Type B pancreatic cell (in vitro differentiated cells): ENCODE measurements at regions not wholly inside any gene's neighbourhood (a gene's known extent, or its start where the extent isn't known, plus 50 kb on each side); places are given as distances from the start of the nearest gene placed in this dataset.

Experiments
- DNase-seq: peaks from one replicate; pipeline ENCODE4 v3.0.0; 2021; ENCODE audit warnings: mixed read lengths; ENCODE audit not compliant: unreplicated experiment; ENCODE audit errors: extremely low spot score
- H3K27ac Mint-ChIP-seq: 2 replicates; pipeline ENCODE4 v1.8.0; 2021; ENCODE audit warnings: mild to moderate bottlenecking, mixed read lengths
- H3K27me3 Mint-ChIP-seq: 2 replicates; pipeline ENCODE4 v1.8.0; 2021; ENCODE audit warnings: mixed read lengths
- H3K36me3 Mint-ChIP-seq: 2 replicates; pipeline ENCODE4 v1.8.0; 2021; ENCODE audit warnings: mixed read lengths
- H3K4me1 Mint-ChIP-seq: one replicate; pipeline ENCODE4 v1.8.0; 2021; ENCODE audit warnings: mixed read lengths; ENCODE audit not compliant: unreplicated experiment
- H3K4me3 Mint-ChIP-seq: 2 replicates; pipeline ENCODE4 v1.8.0; 2021; ENCODE audit warnings: mild to moderate bottlenecking, mixed read lengths
- H3K9me3 Mint-ChIP-seq: 2 replicates; pipeline ENCODE4 v1.8.0; 2021; ENCODE audit warnings: mixed read lengths
- TF ChIP-seq, protein P1 (sequence below): fragments of 200-600 bp; sonication (generic); conservative IDR thresholded peaks from 2 replicates; pipeline ENCODE4 v1.5.0; 2021; ENCODE audit warnings: antibody characterized with exemption, mild to moderate bottlenecking

DNA sequence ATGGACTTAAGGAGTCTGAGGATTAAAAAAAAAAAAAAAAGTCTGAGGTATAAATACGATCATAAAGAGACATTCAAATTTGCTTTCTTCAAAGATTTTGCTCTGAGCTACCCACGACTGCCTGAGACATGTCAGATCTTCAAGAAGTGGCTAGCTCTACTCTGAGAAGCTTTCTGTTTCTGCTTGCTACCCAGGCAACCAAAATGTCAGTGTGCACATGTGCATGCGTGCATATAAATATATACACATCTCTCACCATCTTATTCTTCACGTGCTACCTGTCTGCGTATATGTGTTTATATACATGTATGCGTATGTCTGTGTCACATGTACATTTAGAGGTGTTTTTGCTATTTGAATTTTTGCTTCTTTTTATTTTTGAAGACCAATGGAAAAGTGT lies 299.6 kb upstream of the STXBP5 start:
- Mint-ChIP-seq H3K4me3 (no peak overlapping the region), H3K9me3 (no peaks in the 10 kb centered on the region), H3K36me3 (no peaks in the 10 kb centered on the region), H3K4me1 (peaks cover 5% of the 10 kb centered on the region), H3K27ac (no peak overlapping the region), H3K27me3 (no peaks in the 10 kb centered on the region)
- TF ChIP-seq, protein P1, sequence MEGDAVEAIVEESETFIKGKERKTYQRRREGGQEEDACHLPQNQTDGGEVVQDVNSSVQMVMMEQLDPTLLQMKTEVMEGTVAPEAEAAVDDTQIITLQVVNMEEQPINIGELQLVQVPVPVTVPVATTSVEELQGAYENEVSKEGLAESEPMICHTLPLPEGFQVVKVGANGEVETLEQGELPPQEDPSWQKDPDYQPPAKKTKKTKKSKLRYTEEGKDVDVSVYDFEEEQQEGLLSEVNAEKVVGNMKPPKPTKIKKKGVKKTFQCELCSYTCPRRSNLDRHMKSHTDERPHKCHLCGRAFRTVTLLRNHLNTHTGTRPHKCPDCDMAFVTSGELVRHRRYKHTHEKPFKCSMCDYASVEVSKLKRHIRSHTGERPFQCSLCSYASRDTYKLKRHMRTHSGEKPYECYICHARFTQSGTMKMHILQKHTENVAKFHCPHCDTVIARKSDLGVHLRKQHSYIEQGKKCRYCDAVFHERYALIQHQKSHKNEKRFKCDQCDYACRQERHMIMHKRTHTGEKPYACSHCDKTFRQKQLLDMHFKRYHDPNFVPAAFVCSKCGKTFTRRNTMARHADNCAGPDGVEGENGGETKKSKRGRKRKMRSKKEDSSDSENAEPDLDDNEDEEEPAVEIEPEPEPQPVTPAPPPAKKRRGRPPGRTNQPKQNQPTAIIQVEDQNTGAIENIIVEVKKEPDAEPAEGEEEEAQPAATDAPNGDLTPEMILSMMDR = no peak
- DNase-seq = no peak

DNA sequence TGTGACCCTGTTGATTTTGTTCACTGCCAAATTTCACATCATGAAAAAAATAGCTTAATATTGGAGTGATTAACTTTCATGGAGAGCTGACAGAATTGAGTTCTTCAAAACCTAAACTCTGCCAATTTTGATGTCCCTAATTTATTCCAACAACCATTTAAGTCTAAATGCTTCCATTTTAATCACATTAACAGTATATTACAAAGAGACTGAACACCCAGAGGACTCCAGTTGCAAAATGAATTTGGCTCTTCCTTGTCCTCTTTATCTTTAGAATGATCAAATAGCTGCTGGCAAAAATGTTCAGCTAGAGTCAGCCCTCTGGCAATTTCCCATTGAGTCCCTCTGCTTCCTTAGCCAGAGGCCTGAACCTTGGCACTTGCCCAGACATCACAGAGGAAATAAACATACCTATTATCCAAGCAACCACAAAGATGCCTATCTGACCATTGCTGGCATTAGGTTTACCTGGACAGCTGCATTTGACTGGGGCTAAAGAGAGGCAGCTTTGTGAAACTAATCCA lies 299.0 kb upstream of the STXBP5 start:
- Mint-ChIP-seq H3K4me3 (no peak overlapping the region), H3K27ac (no peak overlapping the region), H3K9me3 (no peaks in the 10 kb centered on the region), H3K36me3 (no peaks in the 10 kb centered on the region), H3K27me3 (no peaks in the 10 kb centered on the region), H3K4me1 (peaks cover 5% of the 10 kb centered on the region)
- TF ChIP-seq, protein P1 = no peak
- DNase-seq = no peak

DNA sequence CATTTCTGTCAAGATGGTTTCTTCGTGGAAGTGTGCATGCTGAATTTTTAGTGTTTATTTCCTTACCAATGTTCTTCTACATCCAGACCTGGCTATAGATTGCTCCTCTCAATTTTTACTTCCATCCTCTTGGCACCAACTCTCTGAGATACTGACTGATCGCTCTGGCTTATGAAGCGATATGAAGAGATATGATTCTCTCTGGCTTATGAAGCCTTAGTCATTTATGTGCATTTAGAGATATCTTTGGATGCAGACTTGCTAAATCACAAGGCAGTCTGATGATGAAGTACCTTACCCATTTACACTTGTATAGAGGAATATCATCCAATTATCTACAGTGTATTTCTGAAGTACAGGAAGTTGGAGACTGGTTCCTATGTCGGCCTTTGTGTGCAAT lies 295.4 kb upstream of the STXBP5 start:
- TF ChIP-seq, protein P1 = no peak
- no peaks in the 10 kb centered on the region for H3K36me3 Mint-ChIP-seq
- H3K9me3 Mint-ChIP-seq = peaks cover 4% of the 10 kb centered on the region
- H3K4me3 Mint-ChIP-seq = no peak overlapping the region
- DNase-seq = no peak
- no peaks in the 10 kb centered on the region for H3K27me3 Mint-ChIP-seq
- H3K27ac Mint-ChIP-seq = no peak overlapping the region
- H3K4me1 Mint-ChIP-seq = peaks cover 6% of the 10 kb centered on the region

DNA sequence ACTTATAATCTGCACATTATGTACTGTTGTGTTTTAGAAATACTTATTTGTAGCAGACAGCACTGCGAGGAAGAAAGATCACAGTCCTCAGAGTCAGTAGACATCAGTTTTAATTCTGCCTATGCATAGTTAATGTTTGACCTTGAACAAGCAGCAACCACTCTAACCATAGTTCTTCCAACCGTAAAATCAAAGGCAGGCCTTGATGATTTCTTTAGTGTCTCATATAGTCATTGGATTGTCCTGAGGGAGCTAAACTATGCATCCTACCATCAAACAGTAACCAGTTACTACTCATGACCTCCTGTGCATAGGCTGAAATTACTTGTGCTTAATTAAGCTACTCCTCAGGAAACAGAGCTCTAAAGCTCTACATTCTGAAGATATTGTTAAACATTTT lies 294.8 kb upstream of the STXBP5 start:
- Mint-ChIP-seq H3K27me3 (no peaks in the 10 kb centered on the region), H3K27ac (no peak overlapping the region), H3K4me1 (peaks cover 12% of the 10 kb centered on the region), H3K36me3 (no peaks in the 10 kb centered on the region), H3K9me3 (peaks cover 4% of the 10 kb centered on the region), H3K4me3 (no peak overlapping the region)
- DNase-seq = no peak
- TF ChIP-seq, protein P1 = no peak

DNA sequence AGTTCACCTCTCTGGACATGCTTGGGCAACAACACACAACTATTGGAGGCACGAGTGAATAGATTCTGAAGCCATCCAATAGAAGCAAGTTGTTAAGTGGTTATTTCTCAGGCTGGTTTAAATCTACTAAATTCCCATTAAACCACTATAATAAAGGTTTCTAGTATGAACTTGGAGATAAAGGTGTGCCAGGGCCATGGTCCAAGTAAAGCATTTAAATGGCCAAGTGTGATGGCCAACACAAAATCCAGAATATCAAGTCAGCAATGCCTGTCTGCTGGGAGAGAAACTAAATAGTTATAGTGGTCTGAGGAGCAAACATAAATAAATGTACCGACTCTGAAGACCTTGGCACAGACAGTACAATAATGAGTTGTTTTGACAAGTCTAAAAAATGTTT lies 294.3 kb upstream of the STXBP5 start:
- Mint-ChIP-seq H3K9me3 (peaks cover 4% of the 10 kb centered on the region), H3K36me3 (no peaks in the 10 kb centered on the region), H3K4me1 (peaks cover 12% of the 10 kb centered on the region), H3K27ac (no peak overlapping the region), H3K4me3 (no peak overlapping the region), H3K27me3 (no peaks in the 10 kb centered on the region)
- TF ChIP-seq, protein P1 = no peak
- no peak for DNase-seq

DNA sequence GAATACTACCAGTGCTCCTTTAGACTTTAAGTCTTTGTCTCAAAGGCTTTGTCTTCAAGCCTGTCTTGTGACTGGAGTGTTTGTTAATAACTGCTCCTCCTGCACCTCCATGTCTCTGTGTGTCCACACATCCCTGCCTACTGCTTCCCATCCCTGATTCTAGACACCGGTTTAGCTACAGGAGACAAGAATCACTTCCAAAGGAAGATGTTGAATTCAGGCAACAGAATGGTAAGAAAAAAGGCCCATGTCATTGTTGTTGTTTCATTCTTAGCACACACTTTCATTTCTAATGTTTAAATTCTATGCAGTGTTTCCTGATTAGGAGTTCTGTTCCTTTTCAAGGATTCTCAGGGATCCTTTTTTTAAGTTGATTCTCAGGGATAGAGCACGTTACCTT lies 293.6 kb upstream of the STXBP5 start:
- Mint-ChIP-seq H3K36me3 (no peaks in the 10 kb centered on the region), H3K9me3 (peaks cover 4% of the 10 kb centered on the region), H3K4me1 (peaks cover 11% of the 10 kb centered on the region), H3K27ac (peak overlapping the region; percentile 63), H3K27me3 (no peaks in the 10 kb centered on the region), H3K4me3 (no peak overlapping the region)
- TF ChIP-seq, protein P1 = no peak
- no peak for DNase-seq
